IgD-negative memory B cell (primary cell): ENCODE measurements at regions not wholly inside any gene's neighbourhood (a gene's known extent, or its start where the extent isn't known, plus 50 kb on each side); places are given as distances from the start of the nearest gene placed in this dataset.
"Not testable (repeated sequence)": the region's sequence is repeated elsewhere in the genome, so short reads cannot be mapped to it uniquely, and the experiment has no call there.

Source experiments
- H3K27ac Mint-ChIP-seq, 3 donors: one replicate each; pipeline ENCODE4 v1.8.0; 2020 to 2022; ENCODE audit warnings: mild to moderate bottlenecking in 3 of 3, mixed read lengths in 3 of 3, moderate library complexity in 1 of 3
- H3K27me3 Mint-ChIP-seq: one replicate; pipeline ENCODE4 v1.8.0; 2021; ENCODE audit warnings: mixed read lengths
- H3K36me3 Mint-ChIP-seq: one replicate; pipeline ENCODE4 v1.8.0; 2020; ENCODE audit warnings: mild to moderate bottlenecking, mixed read lengths
- H3K4me1 Mint-ChIP-seq, 3 donors: one replicate each; pipeline ENCODE4 v1.8.0; 2020 to 2022; ENCODE audit warnings: mixed read lengths in 3 of 3, mild to moderate bottlenecking in 1 of 3
- H3K4me3 Mint-ChIP-seq, 4 donors: one replicate each; pipeline ENCODE4 v1.8.0; 2020 to 2022; ENCODE audit warnings: mild to moderate bottlenecking in 4 of 4, mixed read lengths in 4 of 4, moderate library complexity in 3 of 4
- H3K9me3 Mint-ChIP-seq, 3 donors: one replicate each; pipeline ENCODE4 v1.8.0; 2020 to 2021; ENCODE audit warnings: mixed read lengths in 3 of 3, mild to moderate bottlenecking in 1 of 3

GRCh38 chr2:114085992-114086391 is 196.1 kb downstream of the ACTR3 start:
- Mint-ChIP-seq H3K4me1 (no peaks in the 10 kb centered on the region), H3K36me3 (peaks cover 2% of the 10 kb centered on the region), H3K4me3 (no peak overlapping the region), H3K27me3 (peaks cover 6% of the 10 kb centered on the region), H3K9me3 (peaks cover 0 to 3% (median 0%) of the 10 kb centered on the region in 3 donors), H3K27ac (no peak overlapping the region)

- Mint-ChIP-seq H3K9me3 (peaks cover 0 to 4% (median 1%) of the 10 kb centered on the region in 3 donors), H3K36me3 (no peaks in the 10 kb centered on the region), H3K27ac (no peak overlapping the region), H3K4me3 (no peak overlapping the region), H3K27me3 (peaks cover 3% of the 10 kb centered on the region), H3K4me1 (no peaks in the 10 kb centered on the region)
Observed at GRCh38 chr2:114089636-114090319, 199.9 kb downstream of the ACTR3 start.

GRCh38 chr2:114091010-114091409 is 201.1 kb downstream of the ACTR3 start:
- Mint-ChIP-seq H3K27me3 (peaks cover 3% of the 10 kb centered on the region), H3K36me3 (no peaks in the 10 kb centered on the region), H3K4me1 (no peaks in the 10 kb centered on the region), H3K9me3 (peaks cover 5 to 14% (median 8%) of the 10 kb centered on the region in 3 donors), H3K4me3 (no peak overlapping the region), H3K27ac (no peak overlapping the region)

- no peak overlapping the region for H3K4me3 Mint-ChIP-seq
- no peak overlapping the region for H3K27ac Mint-ChIP-seq
- no peaks in the 10 kb centered on the region for H3K4me1 Mint-ChIP-seq
- peaks cover 5% of the 10 kb centered on the region for H3K27me3 Mint-ChIP-seq
- H3K9me3 Mint-ChIP-seq, result peaks cover 5 to 21% (median 11%) of the 10 kb centered on the region in 3 donors
- H3K36me3 Mint-ChIP-seq, result peaks cover 2% of the 10 kb centered on the region
Observed at GRCh38 chr2:114108249-114108648, 218.4 kb downstream of the ACTR3 start.

- no peak overlapping the region for H3K4me3 Mint-ChIP-seq
- no peaks in the 10 kb centered on the region for H3K4me1 Mint-ChIP-seq
- H3K9me3 Mint-ChIP-seq, result peaks cover 4 to 18% (median 11%) of the 10 kb centered on the region in 3 donors
- no peak overlapping the region for H3K27ac Mint-ChIP-seq
- peaks cover 9% of the 10 kb centered on the region for H3K27me3 Mint-ChIP-seq
- H3K36me3 Mint-ChIP-seq, result peaks cover 2% of the 10 kb centered on the region
Observed at GRCh38 chr2:114108824-114109416, 219.0 kb downstream of the ACTR3 start.

- no peak overlapping the region for H3K27ac Mint-ChIP-seq
- peaks cover 11% of the 10 kb centered on the region for H3K27me3 Mint-ChIP-seq
- H3K4me3 Mint-ChIP-seq, result no peak overlapping the region
- H3K36me3 Mint-ChIP-seq, result no peaks in the 10 kb centered on the region
- H3K9me3 Mint-ChIP-seq, result peaks cover 0 to 7% (median 0%) of the 10 kb centered on the region in 3 donors
- no peaks in the 10 kb centered on the region for H3K4me1 Mint-ChIP-seq
Observed at GRCh38 chr2:114111329-114111728, 221.4 kb downstream of the ACTR3 start.

GRCh38 chr2:114113518-114113917 is 223.6 kb downstream of the ACTR3 start:
- Mint-ChIP-seq H3K36me3 (no peaks in the 10 kb centered on the region), H3K27me3 (peaks cover 8% of the 10 kb centered on the region), H3K27ac (no peak overlapping the region), H3K4me3 (no peak overlapping the region), H3K9me3 (peaks cover 0 to 2% (median 0%) of the 10 kb centered on the region in 3 donors), H3K4me1 (no peaks in the 10 kb centered on the region)

GRCh38 chr2:114118088-114118487 is 228.2 kb downstream of the ACTR3 start:
- no peaks in the 10 kb centered on the region for H3K36me3 Mint-ChIP-seq
- H3K4me3 Mint-ChIP-seq, result no peak overlapping the region
- H3K4me1 Mint-ChIP-seq, result no peaks in the 10 kb centered on the region
- peaks cover 8% of the 10 kb centered on the region for H3K27me3 Mint-ChIP-seq
- peaks cover 0 to 2% (median 0%) of the 10 kb centered on the region in 3 donors for H3K9me3 Mint-ChIP-seq
- no peak overlapping the region for H3K27ac Mint-ChIP-seq

- Mint-ChIP-seq H3K4me3 (no peak overlapping the region), H3K27me3 (peaks cover 2% of the 10 kb centered on the region), H3K27ac (no peak overlapping the region), H3K36me3 (no peaks in the 10 kb centered on the region), H3K9me3 (no peaks in the 10 kb centered on the region), H3K4me1 (no peaks in the 10 kb centered on the region)
Observed at GRCh38 chr2:114119862-114120261, 230.0 kb downstream of the ACTR3 start.

- H3K4me3 Mint-ChIP-seq, result no peak overlapping the region
- H3K27me3 Mint-ChIP-seq, result no peaks in the 10 kb centered on the region
- H3K4me1 Mint-ChIP-seq, result no peaks in the 10 kb centered on the region
- no peaks in the 10 kb centered on the region for H3K36me3 Mint-ChIP-seq
- H3K27ac Mint-ChIP-seq, result no peak overlapping the region
- no peaks in the 10 kb centered on the region for H3K9me3 Mint-ChIP-seq
Observed at GRCh38 chr2:114122930-114123329, 233.0 kb downstream of the ACTR3 start.

- H3K4me3 Mint-ChIP-seq, result no peak overlapping the region
- H3K9me3 Mint-ChIP-seq, result no peaks in the 10 kb centered on the region
- H3K27me3 Mint-ChIP-seq, result peaks cover 4% of the 10 kb centered on the region
- H3K36me3 Mint-ChIP-seq, result no peaks in the 10 kb centered on the region
- no peak overlapping the region for H3K27ac Mint-ChIP-seq
- no peaks in the 10 kb centered on the region for H3K4me1 Mint-ChIP-seq
Observed at GRCh38 chr2:114123925-114124324, 234.0 kb downstream of the ACTR3 start.

GRCh38 chr2:114127372-114127771 is 237.5 kb downstream of the ACTR3 start:
- Mint-ChIP-seq H3K4me3 (no peak overlapping the region), H3K9me3 (no peaks in the 10 kb centered on the region), H3K4me1 (no peaks in the 10 kb centered on the region), H3K27me3 (peaks cover 4% of the 10 kb centered on the region), H3K36me3 (no peaks in the 10 kb centered on the region), H3K27ac (no peak overlapping the region)

GRCh38 chr2:114128263-114128662 is 238.4 kb downstream of the ACTR3 start:
- H3K4me1 Mint-ChIP-seq, result no peaks in the 10 kb centered on the region
- H3K36me3 Mint-ChIP-seq, result no peaks in the 10 kb centered on the region
- H3K27me3 Mint-ChIP-seq, result peaks cover 4% of the 10 kb centered on the region
- H3K9me3 Mint-ChIP-seq, result no peaks in the 10 kb centered on the region
- no peak overlapping the region for H3K27ac Mint-ChIP-seq
- no peak overlapping the region for H3K4me3 Mint-ChIP-seq

GRCh38 chr2:114128725-114129124 is 238.8 kb downstream of the ACTR3 start:
- H3K36me3 Mint-ChIP-seq, result no peaks in the 10 kb centered on the region
- no peaks in the 10 kb centered on the region for H3K9me3 Mint-ChIP-seq
- H3K4me3 Mint-ChIP-seq, result no peak overlapping the region
- H3K4me1 Mint-ChIP-seq, result no peaks in the 10 kb centered on the region
- H3K27me3 Mint-ChIP-seq, result peaks cover 4% of the 10 kb centered on the region
- H3K27ac Mint-ChIP-seq, result no peak overlapping the region

- not testable (repeated sequence) for H3K9me3 Mint-ChIP-seq, H3K27ac Mint-ChIP-seq, H3K27me3 Mint-ChIP-seq, H3K36me3 Mint-ChIP-seq, H3K4me1 Mint-ChIP-seq, H3K4me3 Mint-ChIP-seq
Observed at GRCh38 chr2:114132050-114132449, 242.2 kb downstream of the ACTR3 start.

- H3K36me3 Mint-ChIP-seq, result no peaks in the 10 kb centered on the region
- H3K4me3 Mint-ChIP-seq, result no peak overlapping the region
- H3K27me3 Mint-ChIP-seq, result peaks cover 5% of the 10 kb centered on the region
- H3K27ac Mint-ChIP-seq, result no peak overlapping the region
- H3K9me3 Mint-ChIP-seq, result no peaks in the 10 kb centered on the region
- no peaks in the 10 kb centered on the region for H3K4me1 Mint-ChIP-seq
Observed at GRCh38 chr2:114134146-114134545, 244.3 kb downstream of the ACTR3 start.
